GM19468 (cell line): ENCODE measurements at regions not wholly inside any gene's neighbourhood (a gene's known extent, or its start where the extent isn't known, plus 50 kb on each side); places are given as distances from the start of the nearest gene placed in this dataset.
"Not testable (repeated sequence)": the region's sequence is repeated elsewhere in the genome, so short reads cannot be mapped to it uniquely, and the experiment has no call there.

Experiments used
- ATAC-seq: cut with Tn5 transposase; IDR thresholded peaks from one replicate; pipeline ENCODE4 v1.9.1; 2021; ENCODE audit warnings: mild to moderate bottlenecking, moderate library complexity, moderate number of reproducible peaks; ENCODE audit not compliant: unreplicated experiment; ENCODE audit errors: extremely low read depth

DNA sequence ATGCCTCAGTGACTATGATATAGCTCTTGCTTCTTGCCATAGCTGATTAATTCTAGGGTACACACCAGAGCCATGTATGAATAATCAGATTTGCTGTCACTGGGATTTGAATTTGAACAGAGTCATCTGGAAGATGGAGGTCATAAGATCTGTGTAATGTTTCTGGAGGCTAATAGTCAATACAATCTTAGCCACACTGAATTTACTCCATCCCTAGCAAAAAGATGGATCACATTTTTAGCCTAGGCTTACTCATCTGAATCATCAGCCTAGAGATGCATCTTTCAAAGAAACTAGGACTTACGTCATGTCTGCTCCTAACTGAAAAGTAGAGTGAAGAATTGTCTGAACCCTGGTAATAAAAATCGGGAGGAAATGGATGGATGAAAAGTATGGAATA, 142.3 kb upstream of the ZNF804B start:
- no peak for ATAC-seq

DNA sequence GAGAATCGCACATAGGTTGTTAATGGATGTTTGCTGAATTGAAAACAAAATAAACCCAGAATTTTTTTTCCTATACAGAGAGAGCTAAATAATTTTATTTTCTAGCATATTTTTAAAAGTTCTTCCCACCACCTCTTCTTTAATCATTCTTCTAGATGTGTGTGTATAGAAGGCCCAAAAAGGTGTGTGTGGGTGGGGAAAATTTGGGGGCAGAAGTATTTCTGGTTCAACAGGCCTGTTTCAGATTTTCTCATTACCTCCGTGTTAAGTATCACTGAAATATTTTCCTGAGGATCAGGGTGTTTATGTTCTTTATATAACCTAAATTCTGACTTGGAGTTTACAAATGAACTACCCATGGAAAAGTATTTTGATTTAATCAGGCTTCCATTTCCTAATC, 144.2 kb upstream of the ZNF804B start:
- no peak for ATAC-seq

DNA sequence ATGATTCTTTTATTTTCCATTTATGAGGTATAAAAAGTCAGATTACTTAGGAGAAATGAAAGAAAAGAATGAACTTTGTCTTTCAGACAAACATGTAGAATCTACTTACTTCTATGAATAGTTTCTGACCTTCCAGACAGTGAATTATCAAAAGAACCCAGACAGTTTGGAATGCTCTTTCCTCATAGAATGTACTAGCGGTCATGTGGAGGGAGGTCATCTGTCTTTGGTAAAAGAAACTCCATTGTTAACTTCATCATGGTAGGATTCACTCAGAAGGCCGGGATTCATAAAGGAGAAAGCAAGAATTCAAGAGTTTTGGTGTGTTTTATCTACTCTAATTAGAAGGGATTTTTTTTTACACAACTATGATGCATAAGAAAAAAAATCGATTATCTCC, 144.8 kb upstream of the ZNF804B start:
- no peak for ATAC-seq

DNA sequence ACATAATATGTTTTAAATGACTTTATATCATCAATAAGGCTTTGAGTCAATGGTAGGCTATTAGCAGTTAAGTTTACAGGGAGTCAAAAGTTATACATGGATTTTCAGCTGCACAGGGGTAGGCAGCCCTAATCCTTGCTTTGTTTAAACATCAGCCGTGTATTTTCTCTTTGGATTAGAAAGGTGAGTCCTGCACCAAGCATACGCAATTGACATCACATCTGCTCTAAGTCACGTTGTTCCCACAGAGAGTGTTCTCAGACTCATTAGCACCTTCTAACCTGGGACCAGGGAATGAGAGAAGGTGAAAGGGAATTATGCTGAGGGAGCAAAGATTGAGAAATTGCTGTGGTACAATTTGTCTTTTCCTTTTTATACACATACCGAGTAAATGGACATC, 148.6 kb upstream of the ZNF804B start:
- ATAC-seq: no peak

DNA sequence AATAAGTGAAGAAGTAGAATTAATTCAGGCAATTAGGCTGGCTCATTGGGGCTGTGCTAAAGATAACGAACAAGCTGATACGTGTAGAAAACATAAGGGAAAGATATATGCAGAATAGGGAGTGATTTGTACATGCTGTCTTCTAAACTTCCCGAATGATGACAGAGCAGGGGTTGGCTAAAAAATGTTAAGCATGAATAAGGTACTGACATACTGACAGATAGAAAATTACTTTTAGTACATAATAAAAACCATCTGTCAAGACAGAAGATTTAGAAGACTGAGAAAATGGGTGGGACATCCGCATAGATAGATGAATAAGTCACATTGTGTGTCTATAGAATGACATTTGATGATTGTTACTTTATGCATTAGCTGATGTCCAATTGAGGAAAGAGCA, 158.8 kb upstream of the ZNF804B start:
- ATAC-seq: no peak

DNA sequence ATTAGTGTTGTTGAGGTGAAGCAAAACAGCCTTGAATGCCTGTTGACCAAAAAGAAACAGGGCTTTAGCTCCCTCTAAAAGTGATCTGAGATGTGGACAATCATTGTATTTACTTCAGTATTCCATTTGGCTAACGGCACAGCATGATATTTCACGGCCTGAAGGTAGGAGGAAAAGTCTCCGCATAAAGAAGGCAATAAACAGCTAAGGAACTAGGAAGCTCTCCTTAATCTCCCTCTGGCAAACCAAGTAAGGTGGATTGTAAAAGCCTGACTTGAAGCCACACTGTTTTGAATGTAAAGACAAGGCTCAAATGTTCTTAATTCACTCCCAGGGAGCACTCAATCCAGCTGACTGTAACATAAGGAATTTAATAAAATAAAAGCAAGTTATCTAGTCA, 160.0 kb upstream of the ZNF804B start:
- no peak for ATAC-seq

DNA sequence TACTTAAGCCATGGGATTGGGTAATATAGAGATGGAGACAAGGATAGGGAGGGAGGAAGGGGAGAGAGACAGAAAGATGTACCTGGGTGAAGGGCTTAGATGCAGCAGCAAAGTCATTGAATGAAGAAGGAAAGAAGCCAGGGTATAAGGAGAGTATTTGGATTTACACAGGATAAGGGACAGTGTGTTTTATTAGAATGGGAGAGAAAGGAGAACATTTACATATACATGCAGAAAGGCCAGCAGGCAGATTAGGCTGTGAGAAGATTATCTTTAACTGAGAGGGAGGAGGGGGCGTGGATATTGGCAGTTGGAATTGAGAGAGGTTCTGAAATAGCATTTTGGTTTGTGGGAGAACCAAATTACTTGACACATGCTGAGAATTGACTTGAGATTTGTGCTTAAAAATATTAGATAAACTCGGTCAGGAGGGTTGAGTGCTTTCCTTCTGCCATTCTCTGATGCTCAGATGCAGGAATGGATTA, 161.5 kb upstream of the ZNF804B start:
- no peak for ATAC-seq

DNA sequence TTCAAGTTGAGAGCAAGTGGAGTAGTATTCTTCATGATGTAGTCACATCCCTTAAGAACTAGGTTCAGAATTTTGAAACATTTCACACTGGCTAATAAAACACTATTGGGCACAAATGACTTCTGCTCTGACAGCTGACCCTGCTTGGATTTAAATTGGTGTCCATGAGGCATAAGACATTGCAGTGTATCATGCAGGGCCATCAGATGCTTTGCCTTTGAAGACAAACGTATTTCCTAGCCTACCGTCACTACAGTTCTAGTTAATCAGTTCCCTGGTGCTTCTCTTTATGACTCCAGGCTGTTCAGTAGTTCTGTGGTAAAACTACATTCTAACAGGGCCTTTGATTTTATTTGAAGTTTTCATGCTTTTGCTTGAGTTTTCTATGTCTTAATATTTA, 168.5 kb upstream of the ZNF804B start:
- no peak for ATAC-seq

DNA sequence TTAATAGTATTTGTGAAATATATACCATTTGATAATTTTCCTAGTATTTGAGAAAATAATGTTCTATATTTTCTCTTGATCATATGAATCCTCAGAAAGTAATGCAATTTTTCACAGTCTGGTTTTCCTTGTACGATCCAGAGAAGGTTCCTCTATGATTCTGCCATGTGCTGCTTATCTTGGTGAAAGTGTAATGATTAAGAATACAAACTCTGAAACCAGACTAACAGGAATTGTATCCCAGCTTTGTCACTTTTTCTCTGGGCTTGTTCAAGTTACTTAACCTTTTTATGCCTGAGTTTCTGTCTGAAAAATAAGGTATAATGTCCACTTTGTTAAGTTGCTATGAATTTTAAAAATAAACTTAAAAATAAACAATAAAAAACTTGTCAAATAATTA, 169.6 kb upstream of the ZNF804B start:
- no peak for ATAC-seq

DNA sequence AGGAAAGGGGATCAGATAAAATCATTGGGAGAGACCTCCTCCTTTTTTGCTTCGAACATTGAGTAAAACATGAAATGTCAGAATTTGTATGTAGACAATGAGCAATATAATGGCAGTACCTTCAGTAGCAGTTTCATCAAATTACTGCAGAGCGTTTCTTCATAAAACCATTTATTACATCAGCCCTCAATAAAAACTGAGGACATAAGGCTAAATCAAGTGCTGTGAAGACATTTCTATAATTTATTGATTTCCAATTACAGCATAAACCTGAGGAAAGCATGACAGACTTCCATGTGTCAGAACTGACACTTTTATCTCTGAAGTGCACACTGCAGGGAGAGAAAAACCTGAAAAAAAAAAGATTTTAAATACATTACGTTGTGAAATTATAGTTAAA, 172.6 kb upstream of the ZNF804B start:
- ATAC-seq: no peak

DNA sequence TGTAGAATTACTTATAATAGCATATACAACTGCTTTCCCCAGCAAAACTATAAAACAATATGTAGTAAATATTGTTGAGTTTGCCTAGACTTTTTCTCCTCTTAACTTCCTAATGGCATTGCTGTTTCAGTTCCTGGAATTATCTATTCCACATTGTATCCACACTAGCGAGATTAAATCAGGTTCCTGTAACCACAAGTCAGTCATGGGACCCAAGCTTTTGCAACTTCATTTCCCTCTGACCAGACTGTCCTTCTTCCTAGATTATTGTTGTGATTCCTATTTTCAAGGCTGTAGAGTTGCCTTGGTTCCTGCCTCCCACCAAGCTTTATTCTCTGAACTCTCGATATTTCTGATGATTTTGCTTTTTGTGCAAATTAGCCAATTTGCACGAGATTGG, 173.3 kb upstream of the ZNF804B start:
- ATAC-seq: no peak

DNA sequence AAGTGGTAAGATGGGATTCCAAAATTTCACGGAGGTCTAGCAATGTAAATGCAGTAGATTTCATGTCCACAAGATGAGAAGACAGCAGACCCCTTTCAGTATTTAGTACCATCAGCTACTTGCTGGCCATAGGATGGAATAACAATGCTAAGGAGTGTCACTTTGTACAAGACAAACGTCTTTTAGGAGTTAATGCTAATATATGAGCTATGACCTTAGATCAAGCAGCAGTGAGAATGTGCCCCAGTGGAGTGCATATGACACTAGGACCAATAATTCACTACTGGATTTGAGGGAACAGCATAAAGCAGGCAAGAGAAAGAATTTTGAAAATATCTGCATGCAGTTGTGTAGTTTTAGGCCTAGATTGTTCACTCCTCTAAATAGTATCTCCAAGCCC, 182.8 kb upstream of the ZNF804B start:
- no peak for ATAC-seq

DNA sequence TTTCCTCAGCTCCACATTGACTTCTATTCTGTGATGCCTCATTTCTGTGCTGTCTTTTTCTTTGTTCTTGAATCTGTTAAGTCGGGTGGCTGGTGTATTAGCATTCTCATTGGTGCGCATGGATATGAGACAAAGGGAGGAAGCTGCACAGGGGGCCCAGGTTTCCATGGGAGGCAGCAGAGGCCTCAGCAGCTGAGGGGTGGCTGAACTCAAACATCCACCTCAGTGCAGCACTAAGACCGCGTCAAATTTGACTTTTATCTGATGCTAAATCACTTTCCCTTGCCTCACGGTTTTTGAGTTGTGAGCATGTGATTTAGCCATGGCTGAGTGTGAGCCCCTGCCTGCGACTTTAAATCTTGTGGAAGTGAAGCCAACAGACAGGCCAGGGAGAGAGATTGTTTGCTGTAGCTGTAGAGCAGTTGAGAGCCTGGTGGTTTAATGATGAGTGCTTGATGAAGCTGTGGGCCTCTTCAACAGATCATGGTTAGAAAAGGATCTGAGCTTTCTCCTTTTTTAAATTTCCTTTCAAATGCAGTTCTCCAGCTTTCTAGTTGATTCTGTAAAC, 193.3 kb upstream of the ZNF804B start:
- ATAC-seq: no peak

DNA sequence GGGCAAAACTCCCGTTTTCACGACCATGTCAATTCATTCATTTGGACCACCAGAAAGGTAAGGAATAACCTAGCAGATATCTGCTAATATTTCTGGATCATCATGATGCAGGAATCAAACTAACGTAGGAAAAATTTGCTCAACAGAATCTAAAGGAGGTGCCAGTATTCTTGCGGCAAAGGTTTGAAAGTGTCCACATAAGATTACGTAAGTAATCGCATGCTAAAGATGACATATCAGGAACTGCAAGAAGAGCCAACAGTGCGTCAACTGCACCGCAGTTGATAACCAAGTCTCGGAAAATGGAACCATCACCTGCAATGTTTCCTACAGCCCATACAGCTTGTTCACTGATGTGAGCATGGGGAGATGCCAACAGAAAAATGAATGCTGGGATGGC, 194.1 kb upstream of the ZNF804B start:
- ATAC-seq: no peak

DNA sequence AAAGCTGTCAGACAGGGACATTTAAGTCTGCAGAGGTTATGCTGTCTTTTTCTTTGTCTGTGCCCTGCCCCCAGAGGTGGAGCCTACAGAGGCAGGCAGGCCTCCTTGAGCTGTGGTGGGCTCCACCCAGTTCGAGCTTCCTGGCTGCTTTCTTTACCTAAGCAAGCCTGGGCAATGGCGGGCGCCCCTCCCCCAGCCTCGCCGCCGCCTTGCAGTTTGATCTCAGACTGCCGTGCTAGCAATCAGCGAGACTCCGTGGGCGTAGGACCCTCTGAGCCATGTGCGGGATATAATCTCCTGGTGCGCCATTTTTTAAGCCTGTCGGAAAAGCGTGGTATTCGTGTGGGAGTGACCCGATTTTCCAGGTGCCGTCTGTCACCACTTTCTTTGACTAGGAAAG, 203.1 kb upstream of the ZNF804B start:
- not testable (repeated sequence) for ATAC-seq

DNA sequence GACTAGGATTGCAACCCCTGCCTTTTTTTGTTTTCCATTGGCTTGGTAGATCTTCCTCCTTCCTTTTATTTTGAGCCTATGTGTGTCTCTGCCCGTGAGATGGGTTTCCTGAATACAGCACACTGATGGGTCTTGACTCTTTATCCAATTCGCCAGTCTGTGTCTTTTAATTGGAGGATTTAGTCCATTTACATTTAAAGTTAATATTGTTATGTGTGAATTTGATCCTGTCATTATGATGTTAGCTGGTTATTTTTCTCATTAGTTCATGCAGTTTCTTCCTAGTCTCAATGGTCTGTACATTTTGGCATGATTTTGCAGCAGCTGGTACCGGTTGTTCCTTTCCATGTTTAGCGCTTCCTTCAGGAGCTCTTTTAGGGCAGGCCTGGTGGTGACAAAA, 204.7 kb upstream of the ZNF804B start:
- not testable (repeated sequence) for ATAC-seq

DNA sequence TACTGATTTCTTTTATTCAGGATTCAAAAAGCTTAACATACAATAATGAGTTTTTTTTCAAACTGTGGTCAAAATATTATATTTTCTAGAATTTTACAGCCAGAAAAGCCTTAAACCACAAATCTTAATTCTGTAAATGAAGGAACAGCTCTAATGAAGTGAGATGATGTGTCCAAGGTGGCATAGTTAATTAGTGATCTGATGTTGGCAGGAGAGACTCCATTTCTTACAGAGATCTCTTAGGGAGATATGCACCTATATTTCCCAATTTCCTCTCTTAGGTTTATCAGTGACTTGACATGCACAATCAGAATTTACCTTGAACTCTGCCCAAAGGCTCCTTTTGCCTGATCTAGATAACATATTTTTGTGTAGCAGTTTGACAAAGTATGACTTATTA, 211.1 kb upstream of the ZNF804B start:
- ATAC-seq: no peak

DNA sequence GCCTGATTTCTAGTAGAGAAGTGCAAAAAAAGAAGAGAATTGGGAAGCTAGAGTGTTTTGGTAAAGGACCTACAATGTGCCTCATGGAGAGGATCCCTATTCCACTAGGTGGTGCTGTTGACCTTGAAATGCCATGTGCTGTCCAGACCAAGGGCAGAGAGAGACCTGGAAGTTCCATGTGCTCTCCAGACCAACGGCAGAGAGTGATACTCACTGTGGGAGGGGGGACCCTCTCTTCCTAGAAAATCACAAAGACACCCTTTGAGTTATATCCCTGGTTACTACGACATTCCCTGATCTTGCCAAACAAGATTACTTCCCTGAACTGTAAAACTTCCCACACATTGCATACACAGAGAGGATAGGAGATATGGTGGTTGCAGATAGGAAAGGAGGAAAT, 212.7 kb upstream of the ZNF804B start:
- no peak for ATAC-seq

DNA sequence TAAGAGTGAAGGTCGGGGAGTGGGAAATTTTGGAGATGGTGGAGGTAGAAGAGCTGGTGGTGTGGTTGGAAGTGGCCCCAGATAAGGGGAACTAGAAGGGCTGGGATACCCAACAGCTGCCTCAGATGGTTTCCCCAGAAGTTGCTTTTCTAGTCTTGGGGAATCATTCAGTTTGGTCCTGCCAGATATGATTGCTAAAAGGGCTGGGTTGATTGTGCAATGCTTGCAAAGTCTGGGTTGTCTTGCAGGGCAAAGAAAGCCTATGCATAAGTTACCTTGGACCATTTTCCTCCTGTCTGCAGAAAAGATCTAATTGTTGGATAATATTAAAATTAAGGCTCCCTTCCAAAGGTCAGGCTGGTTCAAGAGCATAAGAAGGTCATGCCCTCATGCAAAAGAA, 213.8 kb upstream of the ZNF804B start:
- no peak for ATAC-seq

DNA sequence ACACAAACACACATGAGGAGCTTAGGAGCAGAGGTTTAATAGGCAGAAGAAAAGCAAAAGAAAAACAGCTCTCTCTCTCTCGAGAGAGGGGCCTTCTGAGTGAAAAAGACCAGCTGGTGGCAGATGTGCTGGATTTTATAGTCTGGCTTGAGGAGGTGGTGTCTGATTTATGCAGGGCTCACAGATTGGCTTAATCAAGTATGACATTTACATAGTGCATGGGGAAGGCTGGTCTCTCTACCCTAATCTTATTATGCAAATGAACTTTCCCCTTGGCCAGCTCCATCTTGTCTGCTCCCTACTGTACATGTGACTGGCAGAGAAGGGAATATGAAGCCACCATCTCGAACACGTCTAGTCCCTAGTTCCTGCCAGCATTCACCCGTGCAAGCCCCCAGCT, 219.5 kb upstream of the ZNF804B start:
- no peak for ATAC-seq

DNA sequence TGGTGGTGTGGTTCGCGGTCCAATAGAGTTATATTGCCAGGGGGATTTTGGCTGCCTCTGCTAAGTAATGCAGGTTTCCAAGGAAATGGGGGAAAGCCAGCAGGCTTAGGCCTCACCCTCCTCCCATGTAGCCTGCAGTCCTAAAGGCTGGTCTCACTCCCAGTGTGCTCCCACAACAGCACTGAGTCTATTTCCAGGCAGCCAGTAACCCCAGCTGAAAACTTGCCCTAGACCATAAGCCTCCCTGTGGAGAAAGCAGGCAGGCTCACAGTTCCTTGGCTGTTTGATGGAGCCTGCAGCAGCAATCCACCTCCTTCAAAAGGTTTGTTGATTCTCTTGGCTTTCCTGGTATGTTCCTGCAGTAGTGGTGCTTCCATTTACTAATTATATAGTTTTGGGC, 220.0 kb upstream of the ZNF804B start:
- no peak for ATAC-seq

DNA sequence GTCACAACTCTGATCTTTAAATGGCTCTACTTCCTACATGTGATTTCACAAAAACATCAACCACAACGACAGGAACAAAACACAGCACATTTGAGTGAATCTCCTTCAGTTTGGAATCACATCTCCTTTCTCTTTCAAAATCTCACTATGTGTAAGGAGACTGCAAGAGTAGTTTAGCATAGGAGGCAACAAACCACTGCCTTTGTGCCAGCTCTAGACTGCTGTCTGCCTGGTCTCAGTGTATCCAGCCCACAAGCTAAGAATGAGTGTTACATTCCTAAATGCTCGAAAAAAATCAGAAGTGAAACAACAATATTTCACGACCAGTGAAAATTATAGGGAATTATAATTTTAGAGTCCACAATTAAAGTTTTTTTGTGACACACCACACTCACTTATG, 217.0 kb upstream of the STEAP4 start:
- no peak for ATAC-seq

DNA sequence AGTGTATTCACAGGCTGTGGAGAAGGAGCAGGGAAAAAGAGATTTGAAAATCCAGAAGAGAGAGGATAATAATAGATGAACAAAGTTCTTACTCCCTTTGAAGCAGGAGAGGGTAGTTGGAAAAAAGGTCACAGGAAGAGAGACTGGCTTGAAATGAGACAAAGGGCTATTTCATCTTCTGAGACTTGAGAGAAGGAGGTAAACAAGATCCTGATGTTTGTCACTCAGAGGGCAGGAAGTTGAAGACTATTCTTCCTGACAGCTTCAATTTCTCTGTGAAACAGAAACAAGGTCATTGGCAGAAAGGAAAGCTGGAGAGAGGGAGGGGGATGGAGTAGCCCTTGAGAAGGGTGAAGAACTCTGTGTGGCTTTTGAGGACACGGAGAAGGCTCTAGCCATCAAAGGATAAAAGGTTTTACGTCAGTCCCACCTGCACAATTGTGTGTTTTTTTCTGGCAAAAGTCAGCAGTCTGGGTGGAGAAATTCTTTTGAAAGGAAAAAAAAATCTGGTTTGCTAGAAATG, 216.1 kb upstream of the STEAP4 start:
- no peak for ATAC-seq
